HG03432 (cell line): ENCODE measurements at regions not wholly inside any gene's neighbourhood (a gene's known extent, or its start where the extent isn't known, plus 50 kb on each side); places are given as distances from the start of the nearest gene placed in this dataset.

Experiments
- ATAC-seq: cut with Tn5 transposase; IDR thresholded peaks from one replicate; pipeline ENCODE4 v1.9.1; 2021; ENCODE audit warnings: mild to moderate bottlenecking, moderate library complexity; ENCODE audit not compliant: unreplicated experiment

GRCh38 chr1:212224102-212224501, 61.1 kb upstream of the PPP2R5A start:
- no peak for ATAC-seq

- no peak for ATAC-seq
Observed at GRCh38 chr1:212225416-212225815, 59.8 kb upstream of the PPP2R5A start.

- no peak for ATAC-seq
Observed at GRCh38 chr1:212225871-212226302, 59.3 kb upstream of the PPP2R5A start.

GRCh38 chr1:212226467-212226866, 58.7 kb upstream of the PPP2R5A start:
- no peak for ATAC-seq

GRCh38 chr1:212228076-212228475, 57.1 kb upstream of the PPP2R5A start:
- no peak for ATAC-seq

GRCh38 chr1:212228591-212229119, 56.6 kb upstream of the PPP2R5A start:
- ATAC-seq, result no peak

GRCh38 chr1:212229654-212230053, 55.6 kb upstream of the PPP2R5A start:
- no peak for ATAC-seq

- no peak for ATAC-seq
Observed at GRCh38 chr1:212230329-212230728, 54.9 kb upstream of the PPP2R5A start.

GRCh38 chr1:212231372-212231771, 53.8 kb upstream of the PPP2R5A start:
- ATAC-seq, result no peak

GRCh38 chr1:212232090-212232489, 53.1 kb upstream of the PPP2R5A start:
- ATAC-seq, result no peak

- ATAC-seq, result no peak
Observed at GRCh38 chr1:212233321-212233720, 51.9 kb upstream of the PPP2R5A start.

- peak; percentile 79 for ATAC-seq
Observed at GRCh38 chr1:212234431-212235395, 50.5 kb upstream of the PPP2R5A start.
